MM.1S (cell line): ENCODE measurements at regions not wholly inside any gene's neighbourhood (a gene's known extent, or its start where the extent isn't known, plus 50 kb on each side); places are given as distances from the start of the nearest gene placed in this dataset.

Experiments
- DNase-seq: peaks from one replicate; pipeline ENCODE4 v3.0.0-alpha.2; 2015
- H2AFZ ChIP-seq: fragments of 300-600 bp; sonication (generic); 2 replicates; pipeline ENCODE4 v1.6.0; 2016; ENCODE audit warnings: antibody characterized with exemption, low read length
- H3F3A ChIP-seq: fragments of 300-600 bp; sonication (generic); 2 replicates; pipeline ENCODE4 v1.6.1; 2016; ENCODE audit warnings: mild to moderate bottlenecking, antibody characterized with exemption, low read length, moderate library complexity, mixed read lengths; ENCODE audit not compliant: insufficient read depth
- H3K27ac ChIP-seq: fragments of 300-600 bp; sonication (generic); 2 replicates; pipeline ENCODE4 v1.5.1; 2016; ENCODE audit warnings: mild to moderate bottlenecking, low read length
- H3K27me3 ChIP-seq: fragments of 300-600 bp; sonication (generic); replicated peaks from 2 replicates; pipeline ENCODE4 v1.6.0; 2016; ENCODE audit warnings: low read length; ENCODE audit not compliant: insufficient read depth
- H3K36me3 ChIP-seq: fragments of 300-600 bp; sonication (generic); replicated peaks from 2 replicates; pipeline ENCODE4 v1.6.1; 2016; ENCODE audit warnings: mild to moderate bottlenecking, low read length, mixed read lengths; ENCODE audit not compliant: insufficient read depth
- H3K4me1 ChIP-seq: fragments of 300-600 bp; sonication (generic); 2 replicates; pipeline ENCODE4 v1.6.1; 2016; ENCODE audit warnings: low read length, mixed read lengths
- H3K4me2 ChIP-seq: fragments of 300-600 bp; sonication (generic); 2 replicates; pipeline ENCODE4 v1.6.0; 2016; ENCODE audit warnings: low read depth, low read length
- H3K4me3 ChIP-seq: fragments of 300-600 bp; sonication (generic); 2 replicates; pipeline ENCODE4 v1.5.1; 2016; ENCODE audit warnings: low read length, mixed read lengths
- H3K79me2 ChIP-seq: fragments of 300-600 bp; sonication (generic); 2 replicates; pipeline ENCODE4 v1.6.1; 2016; ENCODE audit warnings: mixed run types, low read length, mixed read lengths
- H3K9ac ChIP-seq: fragments of 300-600 bp; sonication (generic); 2 replicates; pipeline ENCODE4 v1.6.1; 2016; ENCODE audit warnings: low read length, mixed read lengths
- H3K9me2 ChIP-seq: fragments of 300-600 bp; sonication (generic); replicated peaks from 2 replicates; pipeline ENCODE4 v1.6.1; 2016; ENCODE audit warnings: mild to moderate bottlenecking, low read length, mixed read lengths; ENCODE audit not compliant: insufficient read depth
- H3K9me3 ChIP-seq: fragments of 300-600 bp; sonication (generic); replicated peaks from 2 replicates; pipeline ENCODE4 v1.6.1; 2016; ENCODE audit warnings: mild to moderate bottlenecking, low read length, mixed read lengths; ENCODE audit not compliant: insufficient read depth
- H4K20me1 ChIP-seq: fragments of 300-600 bp; sonication (generic); 2 replicates; pipeline ENCODE4 v1.6.1; 2016; ENCODE audit warnings: mild to moderate bottlenecking, low read length, moderate library complexity, mixed read lengths; ENCODE audit not compliant: insufficient read depth
- EZH2 ChIP-seq: fragments of 300-600 bp; sonication (generic); optimal IDR thresholded peaks from 2 replicates; pipeline ENCODE3; 2017; ENCODE audit warnings: low read depth, mild to moderate bottlenecking, antibody characterized with exemption, low read length, mixed read lengths
- EZH2phosphoT487 ChIP-seq: fragments of 300-600 bp; sonication (generic); IDR thresholded peaks from 2 replicates; pipeline ENCODE4 v1.6.1; 2018; ENCODE audit warnings: antibody characterized with exemption, low read length
- TF ChIP-seq, protein P1 (sequence below): fragments of 300-600 bp; sonication (generic); IDR thresholded peaks from 2 replicates; pipeline ENCODE4 v1.5.1; 2016; ENCODE audit warnings: antibody characterized with exemption, low read length, mixed read lengths

DNA sequence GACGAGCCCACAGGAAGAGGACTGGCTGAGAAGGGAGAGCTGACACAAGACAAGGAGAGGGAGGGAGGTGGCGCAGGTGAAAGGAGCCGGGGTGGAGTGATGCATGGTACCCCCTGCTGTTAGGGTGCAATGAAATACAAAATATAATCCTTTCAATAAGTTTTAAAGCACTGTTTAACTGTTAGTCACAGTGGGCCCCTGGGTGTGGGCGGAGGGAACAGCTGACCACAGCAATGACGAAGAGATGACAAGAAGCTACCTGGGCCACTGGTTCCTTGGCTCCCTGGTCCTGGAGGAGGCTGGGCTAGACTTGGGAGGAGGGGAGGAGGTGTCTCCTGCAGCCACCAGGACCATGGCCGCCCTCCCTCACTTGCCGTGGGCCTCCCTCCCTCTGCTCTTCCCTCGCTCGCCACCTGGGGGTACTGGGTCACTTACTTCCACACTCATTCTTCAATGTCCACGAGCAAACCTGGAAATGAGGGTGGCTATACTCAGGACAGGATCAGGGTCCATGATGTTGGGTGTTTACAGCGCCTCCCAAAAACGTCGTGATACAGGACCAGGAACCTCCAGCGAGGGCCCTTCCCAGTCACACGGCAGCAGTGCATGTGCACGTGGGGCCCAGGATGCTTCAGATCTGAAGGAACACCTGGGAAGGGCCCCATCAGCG lies 196.1 kb downstream of the ANKRD30B start:
- H3K79me2 ChIP-seq, result no peaks in the 10 kb centered on the region
- H3K9me3 ChIP-seq, result no peaks in the 10 kb centered on the region
- H2AFZ ChIP-seq, result no peak overlapping the region
- H3K4me2 ChIP-seq, result no peak overlapping the region
- no peak for DNase-seq
- no peaks in the 10 kb centered on the region for H3F3A ChIP-seq
- H3K27ac ChIP-seq, result no peak overlapping the region
- H3K4me3 ChIP-seq, result no peak overlapping the region
- H3K4me1 ChIP-seq, result no peaks in the 10 kb centered on the region
- no peaks in the 10 kb centered on the region for H3K36me3 ChIP-seq
- H3K9me2 ChIP-seq, result no peaks in the 10 kb centered on the region
- H4K20me1 ChIP-seq, result no peaks in the 10 kb centered on the region
- H3K9ac ChIP-seq, result no peak overlapping the region
- no peaks in the 10 kb centered on the region for H3K27me3 ChIP-seq
- no peak for TF ChIP-seq EZH2phosphoT487
- TF ChIP-seq, protein P1, sequence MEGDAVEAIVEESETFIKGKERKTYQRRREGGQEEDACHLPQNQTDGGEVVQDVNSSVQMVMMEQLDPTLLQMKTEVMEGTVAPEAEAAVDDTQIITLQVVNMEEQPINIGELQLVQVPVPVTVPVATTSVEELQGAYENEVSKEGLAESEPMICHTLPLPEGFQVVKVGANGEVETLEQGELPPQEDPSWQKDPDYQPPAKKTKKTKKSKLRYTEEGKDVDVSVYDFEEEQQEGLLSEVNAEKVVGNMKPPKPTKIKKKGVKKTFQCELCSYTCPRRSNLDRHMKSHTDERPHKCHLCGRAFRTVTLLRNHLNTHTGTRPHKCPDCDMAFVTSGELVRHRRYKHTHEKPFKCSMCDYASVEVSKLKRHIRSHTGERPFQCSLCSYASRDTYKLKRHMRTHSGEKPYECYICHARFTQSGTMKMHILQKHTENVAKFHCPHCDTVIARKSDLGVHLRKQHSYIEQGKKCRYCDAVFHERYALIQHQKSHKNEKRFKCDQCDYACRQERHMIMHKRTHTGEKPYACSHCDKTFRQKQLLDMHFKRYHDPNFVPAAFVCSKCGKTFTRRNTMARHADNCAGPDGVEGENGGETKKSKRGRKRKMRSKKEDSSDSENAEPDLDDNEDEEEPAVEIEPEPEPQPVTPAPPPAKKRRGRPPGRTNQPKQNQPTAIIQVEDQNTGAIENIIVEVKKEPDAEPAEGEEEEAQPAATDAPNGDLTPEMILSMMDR, result no peak
- no peak for TF ChIP-seq EZH2

DNA sequence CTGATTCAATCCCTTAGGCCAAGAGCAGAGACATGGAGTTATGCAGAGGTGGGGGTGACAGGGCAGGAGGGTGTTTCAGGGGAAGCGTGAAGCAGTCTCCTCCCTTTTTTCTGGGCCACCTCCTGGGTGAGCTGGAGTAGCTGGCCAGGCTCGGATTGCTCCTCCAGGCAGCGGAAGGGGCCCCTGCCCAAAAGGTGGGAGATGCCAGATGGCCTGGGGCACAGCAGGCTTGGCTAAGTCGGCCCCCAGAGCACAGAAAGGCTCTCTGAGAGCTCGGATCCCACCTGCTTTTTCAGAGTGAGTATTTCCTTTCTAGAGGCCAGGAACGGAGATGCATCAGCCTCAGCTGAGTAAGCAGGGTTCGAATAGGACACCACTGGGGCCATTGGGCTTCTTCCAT lies 196.9 kb downstream of the ANKRD30B start:
- Histone ChIP-seq H3K4me1 (no peaks in the 10 kb centered on the region), H3K4me2 (no peak overlapping the region), H3K9ac (no peak overlapping the region), H3F3A (no peaks in the 10 kb centered on the region), H3K79me2 (no peaks in the 10 kb centered on the region), H3K9me3 (no peaks in the 10 kb centered on the region), H3K36me3 (no peaks in the 10 kb centered on the region), H3K27me3 (no peaks in the 10 kb centered on the region), H3K27ac (no peak overlapping the region), H4K20me1 (no peaks in the 10 kb centered on the region), H2AFZ (no peak overlapping the region), H3K9me2 (no peaks in the 10 kb centered on the region), H3K4me3 (no peak overlapping the region)
- TF ChIP-seq, protein P1, result no peak
- TF ChIP-seq EZH2, result no peak
- TF ChIP-seq EZH2phosphoT487, result no peak
- no peak for DNase-seq

DNA sequence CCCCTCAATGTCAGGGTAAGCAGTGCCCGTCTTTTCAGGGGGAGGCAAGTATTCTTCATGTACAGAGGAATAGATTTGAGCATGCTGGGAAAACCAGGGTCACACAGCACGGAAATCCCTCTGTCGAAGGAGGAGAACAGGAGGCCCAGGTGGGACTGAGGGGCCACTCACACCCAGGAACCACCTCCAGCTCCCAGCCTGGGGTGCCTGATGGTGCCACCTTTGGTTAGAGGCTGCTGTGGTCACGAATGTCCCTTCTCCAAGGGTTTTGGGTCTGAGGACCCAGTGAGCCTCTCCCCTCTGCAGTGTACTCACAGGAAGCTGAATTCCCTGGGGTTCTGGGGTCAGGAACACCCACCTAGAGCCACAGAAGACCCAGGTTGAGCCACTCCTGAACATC lies 197.3 kb downstream of the ANKRD30B start:
- Histone ChIP-seq H3K36me3 (no peaks in the 10 kb centered on the region), H3F3A (no peaks in the 10 kb centered on the region), H3K9ac (no peak overlapping the region), H3K27me3 (no peaks in the 10 kb centered on the region), H3K4me2 (no peak overlapping the region), H3K79me2 (no peaks in the 10 kb centered on the region), H3K9me3 (no peaks in the 10 kb centered on the region), H3K27ac (no peak overlapping the region), H3K4me3 (no peak overlapping the region), H3K4me1 (no peaks in the 10 kb centered on the region), H2AFZ (no peak overlapping the region), H4K20me1 (no peaks in the 10 kb centered on the region), H3K9me2 (no peaks in the 10 kb centered on the region)
- TF ChIP-seq, protein P1, result no peak
- TF ChIP-seq EZH2phosphoT487 (no peak), EZH2 (no peak)
- DNase-seq, result no peak
